IMR-90 (cell line): ENCODE measurements at regions not wholly inside any gene's neighbourhood (a gene's known extent, or its start where the extent isn't known, plus 50 kb on each side); places are given as distances from the start of the nearest gene placed in this dataset.

Experiments used
- ATAC-seq: fragments of 200-7000 bp; cut with Tn5 transposase; 2 replicates; pipeline ENCODE4 v1.9.1; 2020; ENCODE audit warnings: low read depth, mild to moderate bottlenecking, moderate library complexity
- BruUV-seq: library from RNA; stranded (reverse); fragments of 400-500 nt; replicated peaks from 2 replicates; lab custom pipeline; 2021; lab: Mats Ljungman, UMichigan
- CTCF ChIA-PET: fragments of 300-600 bp; formaldehyde crosslinking; extraction: SDS; loops from one replicate; lab custom pipeline; 2021; ENCODE audit warnings: antibody characterized with exemption; lab: Yijun Ruan, JAX
- POLR2A ChIA-PET: fragments of 300-600 bp; sonication (Branson Sonifier 250); formaldehyde crosslinking; loops from one replicate; lab custom pipeline; 2022; ENCODE audit warnings: antibody characterized with exemption; ENCODE audit not compliant: unreplicated experiment; lab: Charles Lee
- DNase-seq: peaks from one replicate; pipeline ENCODE4 v3.0.0; 2013
- H2AFZ ChIP-seq: replicated peaks from 2 replicates; pipeline ENCODE3; 2013; ENCODE audit warnings: low read length, mild to moderate bottlenecking; ENCODE audit not compliant: poor library complexity
- H2AK5ac ChIP-seq: 2 replicates; pipeline ENCODE4 v1.6.1; 2013; ENCODE audit warnings: low read depth, low read length, inconsistent platforms
- H2AK9ac ChIP-seq: replicated peaks from 2 replicates; pipeline ENCODE3; 2013; ENCODE audit warnings: mild to moderate bottlenecking, low read depth, low read length, moderate library complexity; ENCODE audit not compliant: poor library complexity
- H2BK120ac ChIP-seq: 2 replicates; pipeline ENCODE4 v1.6.1; 2013; ENCODE audit warnings: low read depth, low read length, inconsistent platforms
- H2BK15ac ChIP-seq: 3 replicates; pipeline ENCODE4 v1.6.1; 2013; ENCODE audit warnings: low read depth, low read length, inconsistent platforms
- H2BK20ac ChIP-seq: 2 replicates; pipeline ENCODE4 v1.6.1; 2013; ENCODE audit warnings: low read depth, mild to moderate bottlenecking, inconsistent platforms, low read length, moderate library complexity
- H2BK5ac ChIP-seq: 2 replicates; pipeline ENCODE4 v1.6.1; 2013; ENCODE audit warnings: mild to moderate bottlenecking, low read depth, low read length, inconsistent platforms; ENCODE audit not compliant: poor library complexity, severe bottlenecking
- H3K14ac ChIP-seq: replicated peaks from 2 replicates; pipeline ENCODE4 v1.6.1; 2013; ENCODE audit warnings: low read depth, low read length, inconsistent platforms
- H3K18ac ChIP-seq: 2 replicates; pipeline ENCODE4 v1.6.1; 2013; ENCODE audit warnings: low read depth, low read length, control low read depth
- H3K23ac ChIP-seq: 2 replicates; pipeline ENCODE4 v1.6.1; 2013; ENCODE audit warnings: low read depth, low read length, inconsistent platforms
- H3K27ac ChIP-seq: 2 replicates; pipeline ENCODE4 v1.5.1; 2013; ENCODE audit warnings: mild to moderate bottlenecking, control low read depth, low read length; ENCODE audit not compliant: insufficient read depth
- H3K27me3 ChIP-seq: 2 replicates; pipeline ENCODE4 v1.6.1; 2013; ENCODE audit warnings: low read length; ENCODE audit not compliant: control insufficient read depth, insufficient read depth
- H3K36me3 ChIP-seq: 2 replicates; pipeline ENCODE4 v1.6.1; 2013; ENCODE audit warnings: low read length, mixed read lengths; ENCODE audit not compliant: control insufficient read depth, insufficient read depth
- H3K4ac ChIP-seq: 2 replicates; pipeline ENCODE4 v1.6.1; 2013; ENCODE audit warnings: low read depth, low read length, inconsistent platforms
- H3K4me1 ChIP-seq: 2 replicates; pipeline ENCODE4 v1.6.1; 2013; ENCODE audit warnings: low read length, mixed read lengths; ENCODE audit not compliant: control insufficient read depth, insufficient read depth
- H3K4me2 ChIP-seq: 2 replicates; pipeline ENCODE4 v1.6.1; 2013; ENCODE audit warnings: low read depth, mild to moderate bottlenecking, control low read depth, low read length, moderate library complexity
- H3K4me3 ChIP-seq: 2 replicates; pipeline ENCODE4 v1.5.1; 2013; ENCODE audit warnings: low read depth, mild to moderate bottlenecking, control low read depth, low read length, moderate library complexity; ENCODE audit not compliant: insufficient read depth
- H3K56ac ChIP-seq: 2 replicates; pipeline ENCODE4 v1.6.1; 2013; ENCODE audit warnings: low read length, inconsistent platforms; ENCODE audit not compliant: insufficient read depth; ENCODE audit errors: extremely low read depth
- H3K79me1 ChIP-seq, 2 experiments: 2 replicates each; pipeline ENCODE4 v1.6.1; 2013; ENCODE audit warnings: low read length in 2 of 2, inconsistent platforms in 1 of 2, low read depth in 1 of 2
- H3K9ac ChIP-seq: 2 replicates; pipeline ENCODE4 v1.6.1; 2013; ENCODE audit warnings: low read depth, low read length, control low read depth
- H3K9me1 ChIP-seq: 2 replicates; pipeline ENCODE4 v1.6.1; 2013; ENCODE audit warnings: low read length, inconsistent platforms; ENCODE audit not compliant: insufficient read depth
- H3K9me3 ChIP-seq: 2 replicates; pipeline ENCODE4 v1.6.1; 2013; ENCODE audit warnings: low read length; ENCODE audit not compliant: control insufficient read depth, insufficient read depth
- H4K20me1 ChIP-seq: 2 replicates; pipeline ENCODE4 v1.6.1; 2013; ENCODE audit warnings: low read length, inconsistent platforms; ENCODE audit not compliant: insufficient read depth
- H4K5ac ChIP-seq: 2 replicates; pipeline ENCODE4 v1.6.1; 2013; ENCODE audit warnings: mild to moderate bottlenecking, low read depth, low read length, control low read depth
- H4K8ac ChIP-seq, 2 experiments: 2 replicates each; pipeline ENCODE4 v1.6.1; 2013; ENCODE audit warnings: low read depth in 2 of 2, low read length in 2 of 2, control low read depth in 1 of 2, inconsistent platforms in 1 of 2
- H4K91ac ChIP-seq: 2 replicates; pipeline ENCODE4 v1.6.1; 2013; ENCODE audit warnings: low read depth, low read length, inconsistent platforms; ENCODE audit not compliant: insufficient read depth
- CEBPB ChIP-seq: IDR thresholded peaks from 2 replicates; pipeline ENCODE4 v1.6.1; 2012; ENCODE audit warnings: low read depth, low read length, improper control_type of control experiment
- MAFK ChIP-seq: IDR thresholded peaks from 2 replicates; pipeline ENCODE4 v1.6.1; 2012; ENCODE audit warnings: low read depth, low read length, improper control_type of control experiment
- RFX5 ChIP-seq: IDR thresholded peaks from 2 replicates; pipeline ENCODE4 v1.8.0; 2012; ENCODE audit warnings: low read depth, mild to moderate bottlenecking, low read length, moderate library complexity
- SMC3 ChIP-seq: fragments of 150-350 bp; IDR thresholded peaks from 2 replicates; pipeline ENCODE4 v1.6.1; 2016; ENCODE audit warnings: low read depth, mild to moderate bottlenecking, antibody characterized with exemption, low read length, moderate library complexity
- WGBS, 2 experiments: methylation state at CpG; one replicate each; pipeline versions ENCODE4 v1.1.5 to v1.1.7; 2013; ENCODE audit warnings: missing lambda C conversion rate in 2 of 2; ENCODE audit not compliant: insufficient read length in 1 of 2; ENCODE audit errors: extremely low coverage in 2 of 2; 5-methylcytosine and 5-hydroxymethylcytosine counted together
- dilution Hi-C: fragments of 300-500 bp; cut with HindIII; formaldehyde crosslinking; loops from one replicate; pipeline ENCODE4 v1.14.3; 2018; ENCODE audit warnings: low sequenced_read_pairs; ENCODE audit not compliant: unreplicated experiment
- in situ Hi-C: fragments of 300-500 bp; cut with MboI; formaldehyde crosslinking; loops from 3 replicates; pipeline ENCODE4 v1.14.3; 2019; ENCODE audit warnings: low sequenced_read_pairs, inconsistent platforms, mixed read lengths
- intact Hi-C: fragments of 100-400 bp; cut with micrococcal nuclease; formaldehyde crosslinking; loops from 2 replicates; pipeline ENCODE4 v1.10.0; 2022

DNA sequence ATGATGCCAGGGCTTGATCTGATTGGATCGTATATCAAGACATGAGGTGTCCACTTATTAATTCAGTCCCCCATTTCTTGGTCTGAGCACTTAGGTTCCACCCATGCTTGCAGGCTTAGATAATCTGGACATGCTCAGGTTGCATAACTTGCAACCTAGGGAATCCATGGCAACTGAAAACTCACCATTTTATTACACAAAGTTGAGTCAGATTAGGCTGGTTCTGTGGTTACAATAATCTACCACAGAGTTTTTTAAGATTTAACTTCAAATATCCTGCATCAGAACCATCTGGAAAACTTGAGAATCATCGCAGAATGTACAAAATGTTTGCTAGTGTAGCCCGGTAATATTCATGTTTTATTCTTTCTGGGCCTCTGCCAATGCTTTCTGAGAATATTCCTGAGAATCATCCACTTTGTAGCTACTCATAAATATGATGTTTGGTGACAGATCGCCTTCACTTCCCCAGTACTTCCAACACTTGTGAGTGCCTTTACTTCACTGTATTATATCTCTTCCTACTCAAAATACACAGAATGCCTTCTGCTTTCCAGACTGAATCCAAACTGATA, 707.2 kb upstream of the ADAMTS5 start:
- Histone ChIP-seq H4K91ac (no peak overlapping the region), H3K9ac (no peak overlapping the region), H4K5ac (no peak overlapping the region; the same call in 1 of the 2 replicates), H3K27me3 (no peaks in the 10 kb centered on the region), H3K4me2 (no peak overlapping the region), H2BK15ac (no peak overlapping the region), H3K4ac (no peak overlapping the region), H3K36me3 (no peaks in the 10 kb centered on the region), H3K4me3 (no peak overlapping the region), H2BK120ac (no peak overlapping the region), H3K27ac (no peak overlapping the region), H2AFZ (no peak overlapping the region), H3K14ac (no peak overlapping the region), H3K56ac (no peak overlapping the region), H2BK5ac (peak overlapping the region; percentile 3), H2AK9ac (no peak overlapping the region), H3K23ac (no peak overlapping the region), H4K20me1 (no peaks in the 10 kb centered on the region), H3K79me1 (no peaks in the 10 kb centered on the region), H2BK20ac (no peak overlapping the region), H3K9me1 (no peaks in the 10 kb centered on the region), H3K4me1 (no peaks in the 10 kb centered on the region; the same call in 1 of the 2 replicates), H2AK5ac (no peak overlapping the region), H4K8ac (no peak overlapping the region), H3K9me3 (no peaks in the 10 kb centered on the region), H3K18ac (no peak overlapping the region)
- in situ Hi-C loops, result no loop called here
- no CpG with 5 or more reads among the region's 4 CpGs for WGBS, 2 experiments
- TF ChIP-seq SMC3 (no peak), RFX5 (no peak), MAFK (no peak), CEBPB (peak; percentile 96)
- intact Hi-C loops, result loop anchor here (2.0 kb wide), 1 partner anchor 31 kb away; no protein-coding TSS in a partner anchor
- DNase-seq, result peak; percentile 88
- ChIA-PET POLR2A (no interaction called here), CTCF (no interaction called here)
- no TSS peak for BruUV-seq
- dilution Hi-C loops, result no loop called here
- peak; percentile 57 for ATAC-seq
